GM18519 (cell line): ENCODE measurements at regions not wholly inside any gene's neighbourhood (a gene's known extent, or its start where the extent isn't known, plus 50 kb on each side); places are given as distances from the start of the nearest gene placed in this dataset.

ENCODE experiments used
- ATAC-seq: cut with Tn5 transposase; IDR thresholded peaks from one replicate; pipeline ENCODE4 v1.9.1; 2021; ENCODE audit warnings: mild to moderate bottlenecking, moderate library complexity; ENCODE audit not compliant: unreplicated experiment, low FRiP score

DNA sequence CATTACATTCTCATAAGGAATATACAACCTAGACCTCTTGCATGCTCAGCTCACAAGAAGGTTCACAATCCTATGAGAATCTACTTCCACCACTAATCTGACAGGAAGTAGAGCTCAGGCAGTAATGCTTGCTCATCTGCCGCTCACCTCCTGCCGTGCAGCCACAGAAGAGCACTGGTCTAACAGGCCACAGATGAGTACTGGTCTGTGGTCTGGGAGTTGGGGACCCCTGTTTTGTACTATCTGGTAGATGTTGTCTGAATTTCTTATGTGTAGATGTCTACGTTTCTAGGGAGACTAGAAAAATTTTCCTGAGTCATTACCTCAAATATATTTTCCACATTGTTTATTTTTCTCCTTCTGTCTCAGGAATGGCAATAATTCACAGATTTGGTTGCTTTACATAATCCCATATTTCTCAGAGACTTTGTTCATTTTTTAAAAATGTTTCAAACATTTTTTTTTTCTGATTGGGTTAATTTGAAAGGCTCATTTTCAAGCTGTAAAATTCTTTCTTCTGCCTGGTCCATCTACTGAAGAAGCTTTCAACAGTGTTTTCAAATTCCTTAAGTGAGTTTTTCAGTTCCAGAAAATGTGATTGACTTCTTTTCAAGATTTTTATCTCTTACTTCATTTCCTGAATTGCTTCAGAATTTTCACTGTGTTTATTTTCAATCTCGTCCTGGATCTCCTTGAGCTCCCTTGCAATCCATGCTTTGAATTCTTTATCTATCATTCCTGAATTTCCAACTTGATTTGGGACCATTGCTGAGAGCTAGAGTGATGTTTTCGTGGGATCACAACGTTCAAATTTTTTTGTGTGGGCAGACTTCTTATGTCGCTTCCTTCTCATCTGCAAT lies 1322.2 kb downstream of the PCDH9 start:
- ATAC-seq = no peak

DNA sequence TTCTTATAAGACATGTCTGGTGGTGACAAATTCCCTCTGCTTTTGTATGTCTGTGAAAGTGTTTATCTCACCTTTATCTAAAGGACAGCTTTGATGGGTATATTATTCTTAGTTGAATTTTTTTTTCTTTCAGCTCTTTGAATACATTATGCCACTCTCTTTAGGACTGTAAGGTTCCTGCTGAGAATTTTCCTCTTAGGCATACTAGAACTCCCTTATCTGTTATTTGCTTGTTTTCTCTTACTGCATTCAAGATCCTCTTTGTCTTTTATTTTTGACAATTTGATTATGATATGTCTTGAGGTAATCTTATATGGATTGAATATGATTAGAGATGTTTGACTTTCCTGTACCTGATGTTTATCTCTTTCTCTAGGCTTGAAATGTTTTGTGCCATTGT lies 1328.4 kb downstream of the PCDH9 start:
- no peak for ATAC-seq

DNA sequence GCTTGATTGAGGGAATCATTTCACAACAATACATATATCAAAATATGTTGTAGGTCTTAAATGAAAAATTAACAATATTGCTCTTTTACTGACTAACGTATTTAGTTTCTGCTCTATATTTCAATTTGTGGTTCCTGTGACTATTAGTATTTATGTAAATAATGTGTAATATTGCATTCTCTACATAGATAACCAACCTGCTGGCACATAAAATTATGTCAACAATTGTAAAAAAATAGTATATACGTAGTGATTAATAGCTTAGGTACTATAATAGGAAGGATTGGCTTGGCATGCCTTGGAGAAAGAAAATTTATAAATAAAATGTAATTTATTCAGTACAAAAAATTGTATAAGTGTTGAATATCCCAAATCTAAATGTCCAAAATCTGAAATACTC lies 1336.1 kb downstream of the PCDH9 start:
- ATAC-seq = no peak

DNA sequence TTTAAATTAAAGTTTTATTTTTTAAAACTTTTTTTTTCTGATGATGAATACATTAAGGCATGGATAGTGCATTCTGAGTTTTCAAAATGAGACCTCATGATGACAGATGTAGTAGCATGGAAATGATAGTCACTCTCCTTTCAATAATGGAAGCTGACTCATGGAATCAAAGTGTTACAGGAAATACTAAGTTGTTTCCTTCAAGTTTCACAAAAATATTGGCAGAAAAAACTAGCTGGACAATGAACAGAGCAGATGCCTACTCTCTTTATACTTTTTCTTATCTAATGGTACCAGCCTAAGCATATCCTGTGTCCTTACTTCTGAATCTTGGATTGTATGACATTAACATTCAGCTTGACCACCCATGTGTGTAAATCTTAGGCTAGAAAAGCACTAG lies 1337.3 kb downstream of the PCDH9 start:
- no peak for ATAC-seq

DNA sequence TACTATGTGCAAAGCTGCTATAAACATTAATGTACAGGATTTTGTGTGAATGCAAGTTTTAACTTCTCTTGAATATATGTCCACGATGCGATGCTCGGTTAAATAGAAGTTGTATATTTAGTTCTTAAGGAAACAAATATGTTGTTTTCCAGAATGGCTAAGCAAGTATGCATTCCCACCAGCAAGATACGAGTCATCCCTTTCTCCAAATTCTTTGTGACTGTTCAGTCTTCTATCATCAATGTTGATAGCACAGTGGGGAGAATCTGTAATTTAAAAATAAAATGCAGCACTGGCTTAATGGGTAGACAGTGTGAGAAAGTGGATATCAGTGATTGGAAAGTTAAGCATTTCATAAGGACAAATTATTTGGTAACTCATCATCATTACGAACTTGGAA lies 1340.8 kb downstream of the PCDH9 start:
- ATAC-seq = no peak

DNA sequence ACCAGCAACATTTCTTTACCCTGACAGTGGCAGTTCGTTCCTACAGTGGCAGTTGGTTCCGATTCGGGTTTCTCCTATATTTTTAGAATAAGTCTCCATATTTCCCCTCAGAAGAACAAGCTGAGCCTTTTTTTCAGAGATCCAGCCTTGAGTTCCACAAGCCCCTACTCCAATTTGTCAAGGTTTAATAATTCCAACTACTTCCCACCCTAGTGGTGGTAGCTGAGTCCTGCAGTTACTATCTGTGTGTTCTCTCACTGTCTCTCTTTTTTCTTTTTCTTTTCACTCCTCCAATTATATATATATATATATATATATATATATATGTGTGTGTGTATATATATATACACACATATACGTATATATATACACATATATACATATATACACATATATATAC lies 1347.3 kb downstream of the PCDH9 start:
- ATAC-seq = no peak

DNA sequence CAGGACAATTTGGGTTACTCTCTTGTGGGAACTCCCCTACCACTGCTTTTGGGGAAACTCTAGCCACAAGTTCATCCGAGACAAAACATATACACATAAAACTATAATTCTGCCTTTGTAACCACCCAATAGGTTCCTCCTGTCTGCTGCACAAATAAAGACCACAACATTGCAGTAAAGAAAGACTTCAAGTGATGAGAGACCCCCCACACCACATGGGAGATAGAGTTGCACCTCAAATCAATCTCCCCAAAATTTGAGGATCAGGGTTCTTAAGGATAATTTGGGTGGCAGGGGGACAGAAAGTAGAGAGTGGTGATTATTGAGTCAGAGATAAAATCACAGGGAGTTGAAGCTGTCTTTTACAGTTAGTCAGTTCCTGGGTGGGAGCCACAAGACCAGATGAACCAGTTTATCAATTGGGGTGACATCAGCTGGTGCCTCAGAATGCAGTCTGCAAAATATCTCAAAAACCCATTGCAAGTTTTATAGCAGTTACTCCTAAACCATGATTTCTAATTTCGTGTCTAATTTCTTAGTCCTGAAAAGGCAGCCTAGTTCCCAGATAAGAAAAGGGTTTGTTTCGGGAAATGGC lies 1348.5 kb downstream of the PCDH9 start:
- no peak for ATAC-seq

DNA sequence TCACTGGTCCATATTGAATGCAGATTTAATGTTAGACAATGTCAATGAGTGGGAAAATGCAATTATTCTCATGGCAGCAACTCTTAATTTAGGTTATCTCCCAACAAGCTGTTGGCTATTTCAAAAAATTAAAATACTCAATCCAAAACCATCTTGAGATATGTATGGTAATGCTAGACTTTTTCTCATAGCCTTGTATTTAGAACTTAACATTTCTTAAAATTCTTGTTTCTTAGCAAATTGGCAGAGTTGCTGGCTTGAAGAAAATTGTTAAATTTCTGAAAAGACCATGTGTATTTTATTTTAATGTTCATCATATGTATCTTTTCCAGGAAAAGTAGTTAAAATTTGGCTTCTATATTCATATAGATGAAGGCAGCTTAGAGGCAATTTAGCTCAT lies 1355.1 kb downstream of the PCDH9 start:
- ATAC-seq = no peak

DNA sequence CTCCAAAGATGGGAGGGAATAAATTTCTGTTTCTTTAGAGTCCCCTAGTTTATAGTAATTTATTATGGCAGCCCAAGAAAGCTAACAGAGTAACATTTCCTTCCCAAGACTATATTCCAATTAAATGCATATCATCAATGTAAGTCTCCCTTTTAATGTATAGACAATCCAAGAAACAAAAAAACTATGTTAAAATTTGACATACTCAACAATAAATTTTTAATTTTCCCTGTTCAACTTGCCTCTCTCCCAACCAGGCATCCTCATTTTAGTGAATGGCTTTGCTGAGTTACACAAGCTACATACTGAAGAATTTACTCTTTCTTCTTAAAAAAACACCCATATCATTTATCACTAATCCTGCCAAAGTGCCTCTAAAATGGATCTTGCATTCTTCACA lies 1357.7 kb downstream of the PCDH9 start:
- no peak for ATAC-seq

DNA sequence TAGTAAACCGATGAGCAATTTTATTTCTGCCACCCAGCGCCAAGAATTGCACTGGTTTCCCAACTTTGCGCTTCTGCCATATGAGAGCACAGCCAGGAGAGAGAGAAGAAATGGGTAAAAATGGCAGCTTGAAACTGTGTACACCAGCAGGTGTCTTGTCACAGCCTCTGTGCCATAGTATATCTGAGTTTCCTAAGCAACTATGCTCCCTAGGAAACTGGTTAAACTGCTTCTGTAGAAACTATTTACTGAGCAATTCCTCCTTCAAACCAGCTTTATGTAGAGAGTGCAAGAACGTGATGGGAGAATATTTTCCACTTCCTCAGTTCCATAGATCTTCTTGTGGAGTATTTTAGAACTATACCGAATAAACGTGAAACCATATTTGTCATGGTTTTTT lies 1361.3 kb downstream of the PCDH9 start:
- no peak for ATAC-seq

DNA sequence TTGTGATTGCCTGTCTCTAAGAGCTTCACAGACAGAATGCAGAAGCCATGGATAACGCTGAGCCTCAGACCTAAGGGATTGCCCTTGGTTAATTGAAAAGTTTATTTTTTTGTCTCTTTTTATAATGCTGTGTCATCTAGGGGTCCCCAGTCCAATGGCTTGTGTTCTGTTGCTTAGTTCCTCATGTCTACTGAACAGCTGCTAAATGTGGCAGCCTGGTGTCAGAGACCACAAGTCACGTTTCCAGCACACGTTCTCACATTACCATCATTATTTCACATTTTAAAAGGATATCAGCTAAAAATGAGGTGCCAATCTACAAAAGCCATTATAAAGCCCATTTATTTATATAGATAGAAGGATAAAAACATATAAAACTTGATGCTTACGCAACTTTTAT lies 1362.0 kb downstream of the PCDH9 start:
- ATAC-seq = no peak

DNA sequence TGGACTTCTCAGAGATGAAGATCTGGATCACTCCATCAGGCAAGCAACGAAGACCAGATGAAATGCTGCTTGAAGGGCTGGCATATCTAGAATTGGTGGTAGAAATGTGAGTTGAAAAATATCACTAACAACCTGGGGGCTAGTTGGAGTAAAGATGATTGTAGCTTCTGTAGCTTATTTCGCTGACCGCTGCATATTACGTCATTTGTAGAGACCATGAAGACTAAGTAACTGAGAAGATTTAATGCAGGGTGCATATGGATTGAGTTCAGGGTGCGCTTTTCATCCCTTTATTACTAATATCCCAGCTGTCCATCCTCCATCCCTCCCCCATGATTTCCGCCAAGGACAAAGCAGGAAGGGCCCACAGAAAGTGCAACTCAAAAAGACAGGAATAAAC lies 1364.0 kb downstream of the PCDH9 start:
- ATAC-seq = no peak

DNA sequence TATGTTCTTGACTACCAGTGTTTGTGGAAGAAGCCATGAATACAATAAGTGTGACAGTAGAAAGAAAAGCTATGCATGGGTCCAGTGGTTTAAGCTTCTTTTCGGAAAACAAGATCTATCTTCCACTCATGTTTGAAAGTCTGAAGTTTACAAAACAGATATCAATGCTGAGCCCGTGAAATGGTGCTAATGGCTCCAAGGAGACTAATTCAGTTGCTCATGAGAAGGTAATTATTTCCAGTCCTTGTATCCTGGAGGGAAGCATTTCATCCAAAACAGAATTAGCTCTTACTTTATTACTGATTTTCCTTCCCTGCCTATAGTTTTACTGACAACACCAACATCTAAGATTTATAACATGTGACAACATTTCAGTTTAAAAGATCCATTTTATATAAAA lies 1364.9 kb downstream of the PCDH9 start:
- ATAC-seq = no peak

DNA sequence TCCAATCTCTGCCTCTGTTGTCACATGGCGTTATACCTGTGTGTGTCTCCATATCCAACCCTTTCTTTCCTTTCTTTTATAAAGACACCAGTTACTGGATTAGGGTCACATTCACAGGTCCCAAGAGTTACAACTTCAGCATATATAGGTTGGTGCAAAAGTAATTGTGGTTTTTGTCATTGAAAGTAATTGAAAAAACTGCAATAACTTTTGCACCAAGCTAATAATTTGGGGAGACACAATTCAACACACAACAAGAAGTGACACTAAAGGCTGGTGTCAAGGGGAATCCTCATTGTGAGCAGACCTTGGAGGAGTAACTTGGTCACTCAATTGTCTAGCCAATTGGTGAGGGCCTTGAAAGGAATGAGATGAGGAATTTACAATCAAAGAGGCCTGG lies 1366.1 kb downstream of the PCDH9 start:
- no peak for ATAC-seq

DNA sequence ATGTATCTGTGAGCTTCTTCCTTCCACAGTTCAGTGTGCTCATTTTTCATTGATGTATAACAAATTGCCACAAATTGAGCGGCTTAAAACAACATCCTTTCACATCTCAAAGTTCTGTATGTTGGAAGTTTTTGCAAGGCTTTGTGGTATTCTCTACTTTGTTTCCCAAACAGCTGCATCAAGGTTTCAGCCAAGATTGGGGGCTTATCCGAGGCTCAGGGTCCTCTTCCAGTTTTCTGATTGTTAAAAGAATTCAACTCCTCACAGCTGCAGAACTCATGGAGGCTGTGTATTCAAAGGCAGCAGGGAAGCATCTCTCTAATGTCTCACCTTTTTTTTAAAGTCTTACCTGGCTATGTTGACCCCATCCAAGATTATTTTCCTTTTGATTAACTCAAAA lies 1369.8 kb downstream of the PCDH9 start:
- no peak for ATAC-seq

DNA sequence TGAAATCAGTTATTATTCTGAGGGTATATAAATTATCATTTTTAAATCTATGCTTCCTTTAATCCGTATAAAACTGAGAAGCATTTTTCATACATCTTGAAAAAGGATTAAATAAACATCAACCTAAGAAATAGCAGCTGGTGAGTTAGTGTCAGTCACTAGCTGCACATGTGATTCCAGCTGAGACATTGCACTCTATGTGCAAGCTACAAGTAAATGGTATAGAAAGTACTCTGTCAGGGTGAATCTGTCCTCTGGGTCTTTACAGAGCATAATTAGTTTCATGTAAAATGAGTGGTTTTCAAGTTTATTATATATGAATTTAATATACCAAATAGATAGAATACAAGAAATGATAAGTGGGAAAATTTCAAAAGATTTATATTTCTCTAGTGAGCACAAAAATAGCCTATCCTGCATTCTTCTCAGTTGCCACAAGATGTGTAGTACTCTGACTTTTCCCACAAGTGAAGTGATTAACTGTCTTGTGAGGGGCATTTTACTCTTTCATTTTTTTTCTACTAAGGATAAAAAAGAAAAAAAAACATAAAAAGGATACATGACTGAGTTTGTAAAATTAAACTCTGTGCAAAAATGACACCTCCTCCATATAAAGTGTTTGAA lies 1372.1 kb downstream of the PCDH9 start:
- no peak for ATAC-seq

DNA sequence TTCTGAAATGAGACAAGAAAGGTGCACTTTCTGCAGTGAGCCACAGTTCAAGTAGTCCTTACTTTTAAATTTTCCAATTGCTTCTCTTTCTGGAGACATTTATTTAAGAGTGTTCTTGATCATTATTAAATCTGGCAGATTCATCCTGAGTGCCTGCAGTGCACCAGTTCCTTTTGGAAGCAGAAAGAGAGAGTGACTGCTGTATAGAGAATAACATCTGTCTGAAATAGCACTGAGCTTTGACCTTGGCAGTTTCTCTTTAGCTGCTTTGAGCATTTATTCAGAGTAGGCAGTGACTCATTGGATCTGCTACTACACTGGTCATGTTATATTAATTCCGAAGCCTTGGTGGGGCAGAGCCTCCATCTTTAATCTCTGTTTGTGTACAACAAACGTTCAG lies 1373.7 kb downstream of the PCDH9 start:
- ATAC-seq = no peak

DNA sequence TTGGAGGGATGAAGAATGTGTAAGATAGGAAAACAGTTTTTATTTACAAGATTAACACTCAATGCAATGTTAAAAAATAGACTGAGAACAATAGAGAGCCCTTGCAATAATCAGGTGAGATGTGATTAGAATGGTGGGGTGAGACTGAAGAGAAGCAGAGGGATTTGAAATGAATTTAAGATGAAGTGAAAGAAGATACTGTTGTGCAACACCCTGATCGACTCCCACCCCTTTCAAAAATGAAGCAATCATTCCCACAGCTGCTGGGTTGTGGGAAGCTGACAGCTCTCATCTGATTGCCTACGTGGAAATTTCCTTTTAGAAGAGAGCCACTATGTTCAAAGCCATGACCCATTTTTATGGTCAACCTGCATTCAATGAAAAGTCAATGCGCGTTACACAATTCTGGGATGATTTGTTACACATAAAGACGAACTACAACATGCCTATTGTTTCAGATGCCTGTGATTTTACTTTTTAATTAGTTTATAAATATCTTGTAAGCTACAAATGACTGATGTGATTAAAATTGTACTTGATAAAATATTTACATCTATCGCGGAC lies 1374.8 kb downstream of the PCDH9 start:
- no peak for ATAC-seq

DNA sequence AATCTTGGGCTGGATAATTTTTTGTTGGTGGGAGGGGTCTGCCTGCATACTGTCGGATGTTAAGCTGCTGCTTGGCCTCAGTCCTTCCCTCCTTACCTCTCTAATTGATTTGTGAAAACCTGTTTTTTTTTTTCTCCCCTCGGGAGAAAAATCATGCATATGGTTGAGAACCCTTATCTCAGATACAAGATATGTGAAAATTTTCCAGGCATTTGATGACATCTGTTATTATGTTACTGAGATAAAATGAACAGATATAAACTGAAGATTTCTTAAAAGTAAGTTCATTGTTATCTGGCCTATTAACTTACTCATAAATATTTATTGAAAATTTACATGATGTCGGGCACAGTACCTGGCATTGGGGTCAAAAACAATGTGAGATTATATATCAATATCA lies 1375.7 kb downstream of the PCDH9 start:
- ATAC-seq = no peak

DNA sequence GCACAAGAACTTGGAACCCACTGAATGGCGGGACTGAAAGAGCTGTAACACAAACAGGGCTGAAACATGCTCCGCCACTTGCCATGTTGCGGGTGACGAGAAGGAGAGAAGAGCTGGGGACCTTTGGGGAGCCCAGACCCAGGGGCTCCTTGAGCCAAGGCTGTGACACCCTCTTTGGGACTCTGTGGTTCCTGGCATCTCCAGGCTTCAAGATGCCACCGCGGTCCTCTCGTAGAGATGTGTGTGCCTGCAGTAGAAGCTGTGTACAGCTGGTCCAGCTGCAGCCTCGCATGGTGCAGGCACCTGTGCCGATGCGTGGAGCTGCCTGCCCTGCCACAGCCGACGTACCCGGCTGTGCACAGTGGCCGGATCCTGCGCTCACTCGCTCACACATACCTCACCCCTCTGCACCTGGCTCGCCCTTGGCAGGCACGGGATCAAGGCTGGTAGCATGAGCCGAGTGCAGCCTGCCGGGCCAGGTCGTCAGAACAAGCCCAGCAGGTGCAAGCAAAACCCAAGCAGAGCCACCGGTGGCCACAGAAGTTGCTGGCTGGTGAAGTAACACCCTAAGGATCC lies 1385.8 kb downstream of the PCDH9 start:
- no peak for ATAC-seq

DNA sequence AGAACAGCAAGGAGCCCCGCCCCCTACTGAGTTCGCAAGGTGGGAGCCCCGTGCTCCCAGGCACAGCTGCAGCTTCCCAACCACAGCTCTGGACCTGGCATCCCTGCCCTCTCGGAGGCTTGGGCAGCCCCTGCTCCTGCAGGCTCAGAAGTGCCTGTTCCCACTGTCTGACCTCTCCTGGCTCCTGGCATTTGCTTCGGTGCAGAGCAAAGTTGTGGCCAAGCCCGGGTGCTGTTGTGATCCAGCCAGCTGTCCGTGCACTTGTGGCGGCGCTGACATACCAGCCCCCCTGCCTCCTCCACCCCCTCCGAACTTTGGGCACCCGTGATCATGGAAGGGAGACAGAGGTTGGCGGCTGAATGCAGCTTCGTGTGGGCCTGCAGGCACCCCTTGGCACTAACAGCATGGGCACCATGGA lies 1386.8 kb downstream of the PCDH9 start:
- no peak for ATAC-seq
